Neural cell (in vitro differentiated cells): ENCODE measurements at regions not wholly inside any gene's neighbourhood (a gene's known extent, or its start where the extent isn't known, plus 50 kb on each side); places are given as distances from the start of the nearest gene placed in this dataset.

ENCODE experiments used
- CTCF ChIP-seq: fragments of 450-650 bp; IDR thresholded peaks from 2 replicates; pipeline ENCODE4 v1.5.1; 2014; ENCODE audit warnings: antibody characterized with exemption, mild to moderate bottlenecking, moderate library complexity; ENCODE audit not compliant: poor library complexity, severe bottlenecking
- EP300 ChIP-seq: fragments of 450-650 bp; conservative IDR thresholded peaks from 2 replicates; pipeline ENCODE4 v1.6.1; 2014; ENCODE audit warnings: antibody characterized with exemption, mild to moderate bottlenecking, moderate library complexity; ENCODE audit not compliant: poor library complexity, severe bottlenecking
- EZH2 ChIP-seq: fragments of 200-600, 300-800 bp; shearing (Covaris generic), sonication (generic); IDR thresholded peaks from 2 replicates; pipeline ENCODE4 v1.6.1; 2014; ENCODE audit warnings: antibody characterized with exemption, low read length, borderline replicate concordance, mild to moderate bottlenecking; ENCODE audit not compliant: insufficient read depth, poor library complexity, severe bottlenecking
- POLR2AphosphoS5 ChIP-seq: IDR thresholded peaks from 2 replicates; pipeline ENCODE4 v1.6.1; 2012
- RAD21 ChIP-seq: fragments of 450-650 bp; conservative IDR thresholded peaks from 2 replicates; pipeline ENCODE4 v1.6.1; 2014; ENCODE audit warnings: antibody characterized with exemption, mild to moderate bottlenecking, moderate library complexity
- REST ChIP-seq: IDR thresholded peaks from 2 replicates; pipeline ENCODE4 v1.6.1; 2012; ENCODE audit warnings: borderline replicate concordance
- SMC3 ChIP-seq: fragments of 450-650 bp; conservative IDR thresholded peaks from 2 replicates; pipeline ENCODE4 v1.6.1; 2014; ENCODE audit warnings: antibody characterized with exemption, mild to moderate bottlenecking, moderate library complexity; ENCODE audit not compliant: poor library complexity
- TAF1 ChIP-seq: IDR thresholded peaks from 2 replicates; pipeline ENCODE4 v1.6.1; 2012; ENCODE audit warnings: low read depth

- no peak for TF ChIP-seq EZH2
- TF ChIP-seq CTCF, result no peak
- no peak for TF ChIP-seq EP300
- TF ChIP-seq TAF1, result no peak
- no peak for TF ChIP-seq POLR2AphosphoS5
- no peak for TF ChIP-seq SMC3
- no peak for TF ChIP-seq REST
- no peak for TF ChIP-seq RAD21
These were observed 143.7 kb upstream of the GGTLC1 start for GRCh38 chr20:24132246-24132645.
